ENCODE measurements at regions not wholly inside any gene's neighbourhood (a gene's known extent, or its start where the extent isn't known, plus 50 kb on each side); places are given as distances from the start of the nearest gene placed in this dataset.

GRCh38 chr9:80177949-80178480 lies 606.2 kb downstream of the TLE4 start:
- TF ChIP-seq CTCF (IDR thresholded peaks at IDR 0.05) (no peak), POLR2A (IDR thresholded peaks at IDR 0.05) (no peak)

Measured in adrenal gland (tissue), 5 donors.